Prostate gland (tissue), 2 donors: ENCODE measurements at regions not wholly inside any gene's neighbourhood (a gene's known extent, or its start where the extent isn't known, plus 50 kb on each side); places are given as distances from the start of the nearest gene placed in this dataset.

Source experiments
- DNase-seq: peaks from one replicate; pipeline ENCODE4 v3.0.0-alpha.2; 2019; ENCODE audit warnings: low spot score
- H3K27ac ChIP-seq, 2 donors: fragments of 200-600 bp; sonication (generic); 2 replicates each; pipeline ENCODE4 v1.5.1; 2017 to 2019
- H3K27me3 ChIP-seq: fragments of 200-600 bp; sonication (generic); replicated peaks from 2 replicates; pipeline ENCODE4 v1.5.1; 2019; ENCODE audit not compliant: insufficient read depth
- H3K36me3 ChIP-seq, 2 donors: fragments of 200-600 bp; sonication (generic); 1 replicate in 1 of 2; 2 replicates in 1 of 2; pipeline versions ENCODE4 v1.5.1 to v1.8.1; 2017 to 2019
- H3K4me1 ChIP-seq: fragments of 200-600 bp; sonication (generic); replicated peaks from 2 replicates; pipeline ENCODE4 v1.5.1; 2019
- H3K4me3 ChIP-seq, 2 donors: fragments of 200-600 bp; sonication (generic); 2 replicates each; pipeline ENCODE4 v1.5.1; 2017 to 2019
- H3K9me3 ChIP-seq: fragments of 200-600 bp; sonication (generic); 2 replicates; pipeline ENCODE4 v1.5.1; 2017
- POLR2A ChIP-seq: fragments of 450-650 bp; IDR thresholded peaks from one replicate; pipeline ENCODE4 v1.6.1; 2016; ENCODE audit warnings: antibody characterized with exemption, mild to moderate bottlenecking
- POLR2AphosphoS5 ChIP-seq: sonication (generic); formaldehyde crosslinking; IDR thresholded peaks from one replicate; pipeline ENCODE4 v1.6.1; 2017; ENCODE audit warnings: antibody characterized with exemption
- WGBS: methylation state at CpG from one replicate; pipeline ENCODE4 v1.1.5; 2018; 5-methylcytosine and 5-hydroxymethylcytosine counted together
- intact Hi-C: fragments of 100-400 bp; cut with DNase I; formaldehyde crosslinking; loops from one replicate; pipeline ENCODE4 v1.14.2; 2022
- TF ChIP-seq, protein P1 (sequence below), 4 experiments: fragments of 200-600 bp in 2 of 4; fragments of 450-650 bp in 2 of 4; sonication (generic) in 2 of 4; IDR thresholded peaks; 1 replicate in 3 of 4; 2 replicates in 1 of 4; pipeline ENCODE4 v1.5.1; 2016 to 2019; ENCODE audit warnings: antibody characterized with exemption in 4 of 4, mild to moderate bottlenecking in 2 of 4, moderate library complexity in 2 of 4

DNA sequence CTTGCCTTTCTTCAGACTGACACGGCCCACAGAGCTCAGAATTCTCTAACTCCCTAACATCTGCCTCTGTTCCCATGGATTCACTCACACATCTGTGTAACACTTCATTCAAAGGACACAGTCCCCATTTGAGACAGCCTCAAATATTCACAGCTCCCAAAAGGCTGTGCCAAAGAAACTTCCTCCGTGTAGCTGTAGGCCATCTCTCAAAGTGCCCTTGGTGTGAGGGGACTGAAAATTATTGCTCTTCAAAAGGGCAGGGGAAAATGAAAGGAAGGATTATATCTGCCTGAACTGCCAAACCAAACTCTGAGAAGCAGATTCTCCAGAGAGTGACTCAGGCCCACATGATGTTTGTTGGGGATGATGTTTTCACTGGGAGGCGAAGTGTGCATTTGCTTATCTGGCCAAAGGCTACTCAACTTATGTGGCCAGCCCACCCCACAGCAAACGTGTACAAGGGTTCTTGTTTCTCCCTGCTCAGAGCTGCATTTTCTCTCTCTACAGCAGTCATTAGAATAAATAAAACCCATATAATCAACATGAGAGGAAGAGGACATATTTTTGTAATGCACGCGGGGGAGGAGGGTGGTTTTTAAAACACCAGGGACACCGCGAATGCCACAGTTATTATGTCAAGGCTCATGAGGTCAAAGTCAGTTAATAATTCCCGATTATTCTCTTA, 302.4 kb upstream of the NFE2L3 start:
- TF ChIP-seq POLR2AphosphoS5 (no peak), POLR2A (no peak)
- TF ChIP-seq, protein P1, sequence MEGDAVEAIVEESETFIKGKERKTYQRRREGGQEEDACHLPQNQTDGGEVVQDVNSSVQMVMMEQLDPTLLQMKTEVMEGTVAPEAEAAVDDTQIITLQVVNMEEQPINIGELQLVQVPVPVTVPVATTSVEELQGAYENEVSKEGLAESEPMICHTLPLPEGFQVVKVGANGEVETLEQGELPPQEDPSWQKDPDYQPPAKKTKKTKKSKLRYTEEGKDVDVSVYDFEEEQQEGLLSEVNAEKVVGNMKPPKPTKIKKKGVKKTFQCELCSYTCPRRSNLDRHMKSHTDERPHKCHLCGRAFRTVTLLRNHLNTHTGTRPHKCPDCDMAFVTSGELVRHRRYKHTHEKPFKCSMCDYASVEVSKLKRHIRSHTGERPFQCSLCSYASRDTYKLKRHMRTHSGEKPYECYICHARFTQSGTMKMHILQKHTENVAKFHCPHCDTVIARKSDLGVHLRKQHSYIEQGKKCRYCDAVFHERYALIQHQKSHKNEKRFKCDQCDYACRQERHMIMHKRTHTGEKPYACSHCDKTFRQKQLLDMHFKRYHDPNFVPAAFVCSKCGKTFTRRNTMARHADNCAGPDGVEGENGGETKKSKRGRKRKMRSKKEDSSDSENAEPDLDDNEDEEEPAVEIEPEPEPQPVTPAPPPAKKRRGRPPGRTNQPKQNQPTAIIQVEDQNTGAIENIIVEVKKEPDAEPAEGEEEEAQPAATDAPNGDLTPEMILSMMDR (IDR thresholded peaks at IDR 0.05) = no peak
- Histone ChIP-seq H3K4me1 (peaks cover 14% of the 10 kb centered on the region), H3K27ac (no peak overlapping the region), H3K4me3 (no peak overlapping the region), H3K27me3 (peaks cover 13% of the 10 kb centered on the region), H3K36me3 (no peaks in the 10 kb centered on the region), H3K9me3 (no peaks in the 10 kb centered on the region)
- intact Hi-C loops = loop anchor here (2.0 to 10.0 kb wide), 6 partner anchors 57 to 592 kb away; no protein-coding TSS in a partner anchor
- DNase-seq = no peak
- WGBS = 68% methylated on average over 9 of the region's 9 CpGs

- Histone ChIP-seq H3K9me3 (no peaks in the 10 kb centered on the region), H3K27ac (no peak overlapping the region), H3K4me1 (peaks cover 14% of the 10 kb centered on the region), H3K27me3 (peaks cover 13% of the 10 kb centered on the region), H3K36me3 (no peaks in the 10 kb centered on the region), H3K4me3 (no peak overlapping the region)
- TF ChIP-seq POLR2A (no peak), POLR2AphosphoS5 (no peak)
- TF ChIP-seq, protein P1 (IDR thresholded peaks at IDR 0.05) = no peak
- intact Hi-C loops = loop anchor here (2.0 to 5.0 kb wide), 3 partner anchors 283 to 593 kb away; no protein-coding TSS in a partner anchor
- DNase-seq = no peak
Measured at GRCh38 chr7:25850216-25850615, 301.8 kb upstream of the NFE2L3 start.

DNA sequence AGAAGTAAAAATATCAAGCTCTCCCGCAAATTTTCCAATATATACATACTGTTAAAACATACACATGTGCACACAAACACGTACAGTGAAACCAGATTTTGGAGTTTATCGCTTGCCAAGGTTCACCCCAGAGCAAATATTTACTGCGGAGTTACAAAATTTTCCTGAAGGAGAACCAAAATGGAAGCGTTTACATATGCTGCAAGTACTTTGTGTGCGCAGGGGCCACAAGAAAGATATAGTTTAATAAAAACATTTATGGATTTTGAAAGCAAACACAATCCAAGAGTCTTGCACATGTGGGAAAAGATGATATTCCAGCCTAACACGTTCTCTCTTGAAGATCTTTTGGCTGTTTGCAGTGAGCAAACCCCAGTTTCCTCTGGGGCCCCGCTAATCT, 301.3 kb upstream of the NFE2L3 start:
- no peak for TF ChIP-seq POLR2A
- TF ChIP-seq POLR2AphosphoS5 = peak; percentile 44
- TF ChIP-seq, protein P1 (IDR thresholded peaks at IDR 0.05) = no peak
- Histone ChIP-seq H3K27me3 (peaks cover 13% of the 10 kb centered on the region), H3K4me1 (peaks cover 14% of the 10 kb centered on the region), H3K36me3 (no peaks in the 10 kb centered on the region), H3K4me3 (no peak overlapping the region), H3K9me3 (no peaks in the 10 kb centered on the region), H3K27ac (no peak overlapping the region)
- WGBS = 56% methylated on average over 8 of the region's 8 CpGs
- DNase-seq = no peak
- intact Hi-C loops = loop anchor here (2.0 to 5.0 kb wide), 3 partner anchors 284 to 593 kb away; no protein-coding TSS in a partner anchor

GRCh38 chr7:25851332-25852210, 300.4 kb upstream of the NFE2L3 start:
- H3K4me3 ChIP-seq = no peak overlapping the region
- H3K27me3 ChIP-seq = peaks cover 15% of the 10 kb centered on the region
- WGBS = 36% methylated on average over 33 of the region's 33 CpGs
- H3K27ac ChIP-seq = peak overlapping the region in 1 of 2 donors; percentile 5
- peaks cover 14% of the 10 kb centered on the region for H3K4me1 ChIP-seq
- H3K36me3 ChIP-seq = no peaks in the 10 kb centered on the region
- peak; percentile 85 for DNase-seq
- intact Hi-C loops = loop anchor here (2.0 to 5.0 kb wide), 4 partner anchors 285 to 594 kb away; no protein-coding TSS in a partner anchor
- no peak for TF ChIP-seq POLR2A
- TF ChIP-seq, protein P1 (IDR thresholded peaks at IDR 0.05) = peak; percentile 74 to 93 (median 86)
- TF ChIP-seq POLR2AphosphoS5 = peak; percentile 77
- no peaks in the 10 kb centered on the region for H3K9me3 ChIP-seq
